HEK293 (cell line): ENCODE measurements at regions not wholly inside any gene's neighbourhood (a gene's known extent, or its start where the extent isn't known, plus 50 kb on each side); places are given as distances from the start of the nearest gene placed in this dataset.
"Not testable (repeated sequence)": the region's sequence is repeated elsewhere in the genome, so short reads cannot be mapped to it uniquely, and the experiment has no call there.

Source experiments
- HOXD13 ChIP-seq: sonication (generic); formaldehyde crosslinking; IDR thresholded peaks from 2 replicates; pipeline ENCODE4 v1.8.0; 2022; ENCODE audit warnings: missing genetic modification reagents, borderline replicate concordance
- ZBTB17 ChIP-seq: fragments of 450-650 bp; formaldehyde crosslinking; IDR thresholded peaks from 2 replicates; pipeline ENCODE4 v1.5.1; 2016; ENCODE audit warnings: missing biosample characterization, missing genetic modification characterization
- ZIC2 ChIP-seq: fragments of 450-650 bp; formaldehyde crosslinking; IDR thresholded peaks from 2 replicates; pipeline ENCODE4 v1.5.1; 2016; ENCODE audit warnings: missing biosample characterization, missing genetic modification characterization
- ZNF133 ChIP-seq: fragments of 450-650 bp; formaldehyde crosslinking; IDR thresholded peaks from 2 replicates; pipeline ENCODE4 v1.5.1; 2016; ENCODE audit warnings: missing biosample characterization, missing genetic modification characterization
- ZNF138 ChIP-seq: fragments of 450-650 bp; formaldehyde crosslinking; IDR thresholded peaks from 2 replicates; pipeline ENCODE4 v1.5.1; 2016; ENCODE audit warnings: missing biosample characterization, missing genetic modification characterization, borderline replicate concordance
- ZNF202 ChIP-seq: fragments of 450-650 bp; formaldehyde crosslinking; IDR thresholded peaks from 2 replicates; pipeline ENCODE4 v1.5.1; 2016; ENCODE audit warnings: missing biosample characterization, missing genetic modification characterization, borderline replicate concordance
- ZNF776 ChIP-seq: fragments of 450-650 bp; formaldehyde crosslinking; IDR thresholded peaks from 2 replicates; pipeline ENCODE4 v1.5.0; 2017; ENCODE audit warnings: missing biosample characterization, missing genetic modification characterization, borderline replicate concordance
- TF ChIP-seq, protein P1 (sequence below): fragments of 450-650 bp; formaldehyde crosslinking; IDR thresholded peaks from 2 replicates; pipeline ENCODE4 v1.5.1; 2016; ENCODE audit warnings: missing biosample characterization, missing genetic modification characterization
- TF ChIP-seq, protein P2 (sequence below): sonication (generic); formaldehyde crosslinking; IDR thresholded peaks from 2 replicates; pipeline ENCODE4 v1.8.1; 2022; ENCODE audit warnings: mild to moderate bottlenecking, moderate library complexity, missing genetic modification reagents

- TF ChIP-seq ZNF138 (tag by site-specific recombination); ZNF202 (tag by site-specific recombination); ZNF776; HOXD13 (CRISPR knock-in tag); ZBTB17 (tag by site-specific recombination); ZIC2 (tag by site-specific recombination); ZNF133: not testable (repeated sequence)
- TF ChIP-seq, protein P1, sequence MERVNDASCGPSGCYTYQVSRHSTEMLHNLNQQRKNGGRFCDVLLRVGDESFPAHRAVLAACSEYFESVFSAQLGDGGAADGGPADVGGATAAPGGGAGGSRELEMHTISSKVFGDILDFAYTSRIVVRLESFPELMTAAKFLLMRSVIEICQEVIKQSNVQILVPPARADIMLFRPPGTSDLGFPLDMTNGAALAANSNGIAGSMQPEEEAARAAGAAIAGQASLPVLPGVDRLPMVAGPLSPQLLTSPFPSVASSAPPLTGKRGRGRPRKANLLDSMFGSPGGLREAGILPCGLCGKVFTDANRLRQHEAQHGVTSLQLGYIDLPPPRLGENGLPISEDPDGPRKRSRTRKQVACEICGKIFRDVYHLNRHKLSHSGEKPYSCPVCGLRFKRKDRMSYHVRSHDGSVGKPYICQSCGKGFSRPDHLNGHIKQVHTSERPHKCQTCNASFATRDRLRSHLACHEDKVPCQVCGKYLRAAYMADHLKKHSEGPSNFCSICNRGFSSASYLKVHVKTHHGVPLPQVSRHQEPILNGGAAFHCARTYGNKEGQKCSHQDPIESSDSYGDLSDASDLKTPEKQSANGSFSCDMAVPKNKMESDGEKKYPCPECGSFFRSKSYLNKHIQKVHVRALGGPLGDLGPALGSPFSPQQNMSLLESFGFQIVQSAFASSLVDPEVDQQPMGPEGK (tag by site-specific recombination): not testable (repeated sequence)
- TF ChIP-seq, protein P2, sequence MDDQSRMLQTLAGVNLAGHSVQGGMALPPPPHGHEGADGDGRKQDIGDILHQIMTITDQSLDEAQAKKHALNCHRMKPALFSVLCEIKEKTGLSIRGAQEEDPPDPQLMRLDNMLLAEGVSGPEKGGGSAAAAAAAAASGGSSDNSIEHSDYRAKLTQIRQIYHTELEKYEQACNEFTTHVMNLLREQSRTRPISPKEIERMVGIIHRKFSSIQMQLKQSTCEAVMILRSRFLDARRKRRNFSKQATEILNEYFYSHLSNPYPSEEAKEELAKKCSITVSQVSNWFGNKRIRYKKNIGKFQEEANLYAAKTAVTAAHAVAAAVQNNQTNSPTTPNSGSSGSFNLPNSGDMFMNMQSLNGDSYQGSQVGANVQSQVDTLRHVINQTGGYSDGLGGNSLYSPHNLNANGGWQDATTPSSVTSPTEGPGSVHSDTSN: not testable (repeated sequence)
Measured at GRCh38 chr9:115347776-115348175, 229.8 kb upstream of the TNC start.
